CD4-positive, alpha-beta T cell (primary cell): ENCODE measurements at regions not wholly inside any gene's neighbourhood (a gene's known extent, or its start where the extent isn't known, plus 50 kb on each side); places are given as distances from the start of the nearest gene placed in this dataset.

Experiments used
- ATAC-seq: fragments of 200-7000 bp; cut with Tn5 transposase; one replicate; pipeline ENCODE4 v1.10.0; 2022; ENCODE audit warnings: mild to moderate bottlenecking; ENCODE audit not compliant: poor library complexity
- CTCF ChIA-PET: fragments of 350-600 bp; sonication (Branson Sonifier 250); formaldehyde crosslinking; loops from one replicate; lab custom pipeline; 2021; ENCODE audit warnings: antibody characterized with exemption, inconsistent platforms; lab: Charles Lee
- POLR2A ChIA-PET: fragments of 350-600 bp; sonication (Branson Sonifier 250); formaldehyde crosslinking; loops from one replicate; lab custom pipeline; 2021; ENCODE audit warnings: antibody characterized with exemption, inconsistent platforms; lab: Charles Lee
- DNase-seq, 14 experiments: peaks; one replicate each; pipeline ENCODE4 v3.0.0-alpha.2; 2013 to 2020; ENCODE audit warnings: mixed read lengths in 2 of 14
- H3K27ac ChIP-seq, 2 donors: one replicate each; pipeline versions ENCODE4 v1.5.1 to v1.7.0; 2013; ENCODE audit warnings: low read length in 2 of 2, low read depth in 1 of 2, mild to moderate bottlenecking in 1 of 2
- H3K27me3 ChIP-seq, 2 experiments: 1 replicate in 1 of 2; 2 replicates in 1 of 2; pipeline versions ENCODE4 v1.6.1 to v1.7.0; 2013; ENCODE audit warnings: low read length in 2 of 2, control low read depth in 1 of 2, mild to moderate bottlenecking in 1 of 2, moderate library complexity in 1 of 2; ENCODE audit not compliant: insufficient read depth in 2 of 2, control insufficient read depth in 1 of 2
- H3K36me3 ChIP-seq: one replicate; pipeline ENCODE4 v1.6.1; 2013; ENCODE audit warnings: low read length, control low read depth; ENCODE audit not compliant: insufficient read depth
- H3K4me1 ChIP-seq: one replicate; pipeline ENCODE4 v1.6.1; 2013; ENCODE audit warnings: low read length, control low read depth; ENCODE audit not compliant: insufficient read depth
- H3K4me3 ChIP-seq: one replicate; pipeline ENCODE4 v1.5.1; 2013; ENCODE audit warnings: mild to moderate bottlenecking, low read length, moderate library complexity
- H3K9me3 ChIP-seq, 2 experiments: 1 replicate in 1 of 2; 2 replicates in 1 of 2; pipeline versions ENCODE4 v1.6.1 to v1.7.0; 2013; ENCODE audit warnings: low read length in 2 of 2, mild to moderate bottlenecking in 2 of 2, control low read depth in 1 of 2, moderate library complexity in 1 of 2; ENCODE audit not compliant: control insufficient read depth in 1 of 2, insufficient read depth in 1 of 2
- H3K27ac Mint-ChIP-seq: one replicate; pipeline ENCODE4 v1.8.0; 2020; ENCODE audit warnings: mixed read lengths
- H3K27me3 Mint-ChIP-seq: one replicate; pipeline ENCODE4 v1.8.0; 2021; ENCODE audit warnings: mixed read lengths
- H3K36me3 Mint-ChIP-seq: one replicate; pipeline ENCODE4 v1.8.0; 2021; ENCODE audit warnings: low read depth, mixed read lengths
- H3K4me1 Mint-ChIP-seq: one replicate; pipeline ENCODE4 v1.8.0; 2021; ENCODE audit warnings: low read depth, mixed read lengths
- H3K4me3 Mint-ChIP-seq: one replicate; pipeline ENCODE4 v1.8.0; 2020; ENCODE audit warnings: mild to moderate bottlenecking, mixed read lengths
- H3K9me3 Mint-ChIP-seq: one replicate; pipeline ENCODE4 v1.8.0; 2020; ENCODE audit warnings: mixed read lengths
- intact Hi-C, 2 experiments: fragments of 100-400 bp; cut with DNase I in 1 of 2; cut with micrococcal nuclease in 1 of 2; formaldehyde crosslinking; loops; one replicate each; pipeline versions ENCODE4 v1.15.1 to v1.9.0; 2023 to 2025; cut with DNase I, micrococcal nuclease
- TF ChIP-seq, protein P1 (sequence below): fragments of 200-600 bp; IDR thresholded peaks from one replicate; pipeline ENCODE4 v1.8.0; 2022; ENCODE audit warnings: antibody characterized with exemption, mild to moderate bottlenecking

DNA sequence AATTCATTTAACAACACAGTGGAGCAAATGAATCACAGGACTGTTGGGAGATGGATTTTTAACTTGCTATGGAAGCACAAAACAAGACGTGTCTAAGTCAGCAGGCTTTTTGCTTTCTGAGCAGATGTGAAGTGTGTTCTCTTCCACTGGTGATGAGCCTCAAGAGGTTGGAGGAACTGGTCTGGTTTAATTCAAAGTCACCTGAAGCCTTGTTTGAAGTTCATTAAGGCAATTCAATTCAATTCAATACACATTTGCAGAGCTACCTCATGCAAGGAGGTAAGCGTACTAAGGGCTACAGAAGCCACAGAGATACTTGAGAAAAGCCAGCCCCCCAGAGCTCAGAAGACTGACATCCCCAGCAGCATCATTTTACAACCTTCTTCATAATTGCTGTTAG, 68.4 kb upstream of the PALS2 start:
- POLR2A ChIA-PET: no interaction called here
- CTCF ChIA-PET: interaction anchor here (1.5 kb wide), 1 partner anchor 9 kb away, joined by 3 read pairs; no protein-coding TSS in a partner anchor
- intact Hi-C loops: no loop called here

DNA sequence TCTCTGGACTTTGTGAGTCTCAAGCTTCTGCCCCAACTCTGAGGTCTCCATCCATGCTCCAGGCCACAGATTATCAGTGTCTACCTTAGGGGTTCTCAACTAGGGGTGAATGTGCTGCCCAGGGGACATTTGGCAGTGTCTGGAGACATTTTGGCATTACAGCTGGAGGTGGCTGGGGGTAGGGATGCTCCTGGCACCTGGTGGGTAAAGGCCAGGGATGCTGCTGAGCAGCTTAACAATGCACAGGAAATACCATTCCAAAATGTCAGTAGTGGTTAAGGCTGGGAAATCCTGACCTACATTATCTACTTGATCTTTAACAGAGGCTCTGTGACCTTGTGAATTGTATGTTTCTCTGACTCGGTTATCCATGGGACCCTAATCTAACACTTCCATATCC, 67.3 kb upstream of the PALS2 start:
- Mint-ChIP-seq H3K4me3 (no peak overlapping the region), H3K27ac (no peak overlapping the region), H3K9me3 (no peaks in the 10 kb centered on the region), H3K27me3 (peaks cover 4% of the 10 kb centered on the region), H3K36me3 (no peaks in the 10 kb centered on the region), H3K4me1 (no peaks in the 10 kb centered on the region)
- Histone ChIP-seq H3K4me3 (no peak overlapping the region), H3K27ac (no peak overlapping the region), H3K9me3 (no peaks in the 10 kb centered on the region), H3K27me3 (no peaks in the 10 kb centered on the region), H3K4me1 (no peaks in the 10 kb centered on the region), H3K36me3 (no peaks in the 10 kb centered on the region)
- DNase-seq: no peak
- CTCF ChIA-PET: no interaction called here
- no peak for ATAC-seq
- TF ChIP-seq, protein P1, sequence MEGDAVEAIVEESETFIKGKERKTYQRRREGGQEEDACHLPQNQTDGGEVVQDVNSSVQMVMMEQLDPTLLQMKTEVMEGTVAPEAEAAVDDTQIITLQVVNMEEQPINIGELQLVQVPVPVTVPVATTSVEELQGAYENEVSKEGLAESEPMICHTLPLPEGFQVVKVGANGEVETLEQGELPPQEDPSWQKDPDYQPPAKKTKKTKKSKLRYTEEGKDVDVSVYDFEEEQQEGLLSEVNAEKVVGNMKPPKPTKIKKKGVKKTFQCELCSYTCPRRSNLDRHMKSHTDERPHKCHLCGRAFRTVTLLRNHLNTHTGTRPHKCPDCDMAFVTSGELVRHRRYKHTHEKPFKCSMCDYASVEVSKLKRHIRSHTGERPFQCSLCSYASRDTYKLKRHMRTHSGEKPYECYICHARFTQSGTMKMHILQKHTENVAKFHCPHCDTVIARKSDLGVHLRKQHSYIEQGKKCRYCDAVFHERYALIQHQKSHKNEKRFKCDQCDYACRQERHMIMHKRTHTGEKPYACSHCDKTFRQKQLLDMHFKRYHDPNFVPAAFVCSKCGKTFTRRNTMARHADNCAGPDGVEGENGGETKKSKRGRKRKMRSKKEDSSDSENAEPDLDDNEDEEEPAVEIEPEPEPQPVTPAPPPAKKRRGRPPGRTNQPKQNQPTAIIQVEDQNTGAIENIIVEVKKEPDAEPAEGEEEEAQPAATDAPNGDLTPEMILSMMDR: no peak
- POLR2A ChIA-PET: no interaction called here
- intact Hi-C loops: no loop called here

More for the DNA sequence above, 68.4 kb upstream of the PALS2 start:
- no peaks in the 10 kb centered on the region for H3K9me3 ChIP-seq
- H3K4me1 Mint-ChIP-seq: no peaks in the 10 kb centered on the region
- no peaks in the 10 kb centered on the region for H3K36me3 ChIP-seq
- TF ChIP-seq, protein P1: no peak
- H3K4me3 ChIP-seq: no peak overlapping the region
- DNase-seq: no peak
- no peaks in the 10 kb centered on the region for H3K9me3 Mint-ChIP-seq
- ATAC-seq: no peak
- H3K4me1 ChIP-seq: no peaks in the 10 kb centered on the region
- H3K27ac Mint-ChIP-seq: no peak overlapping the region
- H3K36me3 Mint-ChIP-seq: no peaks in the 10 kb centered on the region
- H3K27me3 Mint-ChIP-seq: peaks cover 4% of the 10 kb centered on the region
- no peak overlapping the region for H3K4me3 Mint-ChIP-seq
- H3K27ac ChIP-seq: no peak overlapping the region
- H3K27me3 ChIP-seq: no peaks in the 10 kb centered on the region

DNA sequence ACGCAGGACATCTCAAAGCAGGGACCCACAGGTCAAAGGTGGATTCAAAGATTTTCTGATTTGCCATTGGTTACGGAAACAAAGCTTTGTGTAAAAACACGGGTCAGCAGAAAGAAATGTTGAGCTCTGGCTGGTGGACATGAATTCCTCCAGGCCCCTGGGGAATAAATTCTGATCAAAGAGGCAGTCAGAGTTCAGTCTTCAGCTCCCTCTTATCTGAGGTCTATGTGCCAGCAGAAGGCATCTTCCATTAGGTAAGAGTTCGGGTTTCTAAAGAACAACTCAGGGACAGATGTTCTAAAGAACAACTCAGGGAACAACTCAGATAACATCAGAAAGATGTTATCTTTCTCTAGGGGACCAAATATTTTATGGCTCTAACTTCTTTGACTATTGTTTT, 64.9 kb upstream of the PALS2 start:
- H3K4me3 Mint-ChIP-seq: no peak overlapping the region
- intact Hi-C loops: no loop called here
- no peaks in the 10 kb centered on the region for H3K4me1 ChIP-seq
- no peaks in the 10 kb centered on the region for H3K36me3 ChIP-seq
- H3K9me3 Mint-ChIP-seq: no peaks in the 10 kb centered on the region
- H3K27me3 Mint-ChIP-seq: no peaks in the 10 kb centered on the region
- no peaks in the 10 kb centered on the region for H3K27me3 ChIP-seq
- no peak for DNase-seq
- ChIA-PET POLR2A (no interaction called here), CTCF (no interaction called here)
- no peaks in the 10 kb centered on the region for H3K9me3 ChIP-seq
- no peaks in the 10 kb centered on the region for H3K4me1 Mint-ChIP-seq
- H3K4me3 ChIP-seq: no peak overlapping the region
- H3K27ac ChIP-seq: no peak overlapping the region
- TF ChIP-seq, protein P1: no peak
- no peak for ATAC-seq
- no peaks in the 10 kb centered on the region for H3K36me3 Mint-ChIP-seq
- H3K27ac Mint-ChIP-seq: no peak overlapping the region
